ENCODE measurements at regions not wholly inside any gene's neighbourhood (a gene's known extent, or its start where the extent isn't known, plus 50 kb on each side); places are given as distances from the start of the nearest gene placed in this dataset.

- no peaks in the 10 kb centered on the region for H3K79me2 ChIP-seq (ENCODE audit: control insufficient read depth in 1 of 2, insufficient read depth in 2 of 2, low read length in 2 of 2)
- H3K27me3 ChIP-seq (replicated peaks in 1 of 4; ENCODE audit: control insufficient read depth in 3 of 4, extremely low read depth in 1 of 4, insufficient read depth in 3 of 4, low read length in 3 of 4): no peaks in the 10 kb centered on the region
- H4K5ac ChIP-seq (ENCODE audit: insufficient read length, low read depth, low read length): no peak overlapping the region
- H2BK20ac ChIP-seq (ENCODE audit: low read length): no peak overlapping the region
- H3K4me2 ChIP-seq (ENCODE audit: insufficient read depth in 1 of 2, low read depth in 2 of 2, low read length in 2 of 2): no peak overlapping the region
- no peak for TF ChIP-seq ASH2L (IDR thresholded peaks at IDR 0.05; ENCODE audit: low read length)
- no peak for TF ChIP-seq RNF2 (IDR thresholded peaks at IDR 0.05; ENCODE audit: borderline replicate concordance, low read depth, low read length, missing control alignments, poor library complexity, severe bottlenecking)
- no peak for TF ChIP-seq SP1 (IDR thresholded peaks at IDR 0.05; ENCODE audit: low read depth, low read length)
- TF ChIP-seq CREB1 (IDR thresholded peaks at IDR 0.05): no peak
- TF ChIP-seq KDM1A (IDR thresholded peaks at IDR 0.05; ENCODE audit: borderline replicate concordance, low read length): no peak
- TF ChIP-seq RFX5 (IDR thresholded peaks at IDR 0.05; ENCODE audit: borderline replicate concordance, low read depth, low read length): no peak
- TF ChIP-seq JUN (IDR thresholded peaks at IDR 0.05; ENCODE audit: low read depth, low read length): no peak
- TF ChIP-seq JUND (IDR thresholded peaks at IDR 0.05; ENCODE audit: low read length): no peak
- TF ChIP-seq FOSL1 (IDR thresholded peaks at IDR 0.05; ENCODE audit: insufficient read depth, low read depth, low read length): no peak
- no peak overlapping the region for H3K4ac ChIP-seq (replicated peaks; ENCODE audit: insufficient read length, low read depth, low read length)
- H2BK12ac ChIP-seq (ENCODE audit: low read depth, low read length): no peak overlapping the region
- no peak for FAIRE-seq
- H3K14ac ChIP-seq (ENCODE audit: insufficient read length): no peak overlapping the region
- H3K4me1 ChIP-seq (replicated peaks in 1 of 4; ENCODE audit: control insufficient read depth in 3 of 4, insufficient read depth in 4 of 4, low read length in 3 of 4): no peaks in the 10 kb centered on the region; a peak in 1 of 7 replicates
- no peak overlapping the region for H4K91ac ChIP-seq (replicated peaks; ENCODE audit: insufficient read length, low read length)
- H3K18ac ChIP-seq (ENCODE audit: extremely low read depth, low read length): no peak overlapping the region
- no peaks in the 10 kb centered on the region for H3K36me3 ChIP-seq (ENCODE audit: control insufficient read depth in 2 of 4, insufficient read depth in 4 of 4, low read length in 3 of 4)
- H2AFZ ChIP-seq (ENCODE audit: low read length): no peak overlapping the region
- no peak overlapping the region for H3K9ac ChIP-seq (replicated peaks in 1 of 4; ENCODE audit: extremely low read depth in 1 of 4, low read depth in 3 of 4, low read length in 3 of 4)
- no peaks in the 10 kb centered on the region for H3K79me1 ChIP-seq (ENCODE audit: low read depth, low read length)
- no peak overlapping the region for H2BK120ac ChIP-seq (replicated peaks; ENCODE audit: low read depth, low read length)
- H2BK15ac ChIP-seq (ENCODE audit: low read length): no peak overlapping the region
- H3K23ac ChIP-seq (ENCODE audit: insufficient read length): no peak overlapping the region
- H3K27ac ChIP-seq (ENCODE audit: low read depth, low read length): no peak overlapping the region
- H3K9me3 ChIP-seq (ENCODE audit: insufficient read depth in 2 of 2, low read depth in 1 of 2, low read length in 1 of 2): 0 out of 4 replicates have a peak, but pooled peaks cover 0 to 3% of the 10 kb centered on the region in 2 experiments
- no peak for DNase-seq (ENCODE audit: low read depth in 1 of 2, low spot score in 2 of 2)
- POLR2A ChIA-PET (ENCODE audit: partially characterized antibody): no interaction called here
- WGBS, 2 experiments (ENCODE audit: extremely low coverage in 1 of 2, insufficient coverage in 1 of 2, insufficient read length in 1 of 2, insufficient replicate concordance in 2 of 2, low coverage in 1 of 2, low lambda C conversion rate in 2 of 2, missing lambda C conversion rate in 1 of 2): 91% methylated on average over 4 of the region's 4 CpGs; no CpG with 5 or more reads in 1 of the 2 experiments
- H4K8ac ChIP-seq (ENCODE audit: extremely low read depth, insufficient read depth, low read length): no peak overlapping the region
- H3K4me3 ChIP-seq (ENCODE audit: extremely low read depth in 1 of 4, insufficient read depth in 2 of 4, low read depth in 3 of 4, low read length in 4 of 4): no peak overlapping the region
- H4K20me1 ChIP-seq (replicated peaks in 1 of 2; ENCODE audit: control insufficient read depth in 1 of 2, insufficient read depth in 2 of 2, low read length in 2 of 2): no peaks in the 10 kb centered on the region
- H2AK5ac ChIP-seq (ENCODE audit: low read depth, low read length): no peak overlapping the region
- no peak overlapping the region for H2BK5ac ChIP-seq (ENCODE audit: low read depth, low read length)
- H3K56ac ChIP-seq (replicated peaks; ENCODE audit: insufficient read length, low read depth, low read length): no peak overlapping the region
- CTCF ChIA-PET (ENCODE audit: partially characterized antibody): interaction anchor here (1.6 kb wide), 1 partner anchor 12 kb away, joined by 5 read pairs; no protein-coding TSS in a partner anchor
- H3K23me2 ChIP-seq (ENCODE audit: low read depth, low read length): no peaks in the 10 kb centered on the region; the same call in 1 of the 2 replicates
These were observed 219.6 kb downstream of the ANKRD60 start for GRCh38 chr20:58008866-58009265.

Measured in H1 (cell line).